MM.1S (cell line): ENCODE measurements at regions not wholly inside any gene's neighbourhood (a gene's known extent, or its start where the extent isn't known, plus 50 kb on each side); places are given as distances from the start of the nearest gene placed in this dataset.

Source experiments
- DNase-seq: peaks from one replicate; pipeline ENCODE4 v3.0.0-alpha.2; 2015
- H2AFZ ChIP-seq: fragments of 300-600 bp; sonication (generic); 2 replicates; pipeline ENCODE4 v1.6.0; 2016; ENCODE audit warnings: antibody characterized with exemption, low read length
- H3F3A ChIP-seq: fragments of 300-600 bp; sonication (generic); 2 replicates; pipeline ENCODE4 v1.6.1; 2016; ENCODE audit warnings: mild to moderate bottlenecking, antibody characterized with exemption, low read length, moderate library complexity, mixed read lengths; ENCODE audit not compliant: insufficient read depth
- H3K27ac ChIP-seq: fragments of 300-600 bp; sonication (generic); 2 replicates; pipeline ENCODE4 v1.5.1; 2016; ENCODE audit warnings: mild to moderate bottlenecking, low read length
- H3K27me3 ChIP-seq: fragments of 300-600 bp; sonication (generic); replicated peaks from 2 replicates; pipeline ENCODE4 v1.6.0; 2016; ENCODE audit warnings: low read length; ENCODE audit not compliant: insufficient read depth
- H3K36me3 ChIP-seq: fragments of 300-600 bp; sonication (generic); replicated peaks from 2 replicates; pipeline ENCODE4 v1.6.1; 2016; ENCODE audit warnings: mild to moderate bottlenecking, low read length, mixed read lengths; ENCODE audit not compliant: insufficient read depth
- H3K4me1 ChIP-seq: fragments of 300-600 bp; sonication (generic); 2 replicates; pipeline ENCODE4 v1.6.1; 2016; ENCODE audit warnings: low read length, mixed read lengths
- H3K4me2 ChIP-seq: fragments of 300-600 bp; sonication (generic); 2 replicates; pipeline ENCODE4 v1.6.0; 2016; ENCODE audit warnings: low read depth, low read length
- H3K4me3 ChIP-seq: fragments of 300-600 bp; sonication (generic); 2 replicates; pipeline ENCODE4 v1.5.1; 2016; ENCODE audit warnings: low read length, mixed read lengths
- H3K79me2 ChIP-seq: fragments of 300-600 bp; sonication (generic); 2 replicates; pipeline ENCODE4 v1.6.1; 2016; ENCODE audit warnings: mixed run types, low read length, mixed read lengths
- H3K9ac ChIP-seq: fragments of 300-600 bp; sonication (generic); 2 replicates; pipeline ENCODE4 v1.6.1; 2016; ENCODE audit warnings: low read length, mixed read lengths
- H3K9me2 ChIP-seq: fragments of 300-600 bp; sonication (generic); replicated peaks from 2 replicates; pipeline ENCODE4 v1.6.1; 2016; ENCODE audit warnings: mild to moderate bottlenecking, low read length, mixed read lengths; ENCODE audit not compliant: insufficient read depth
- H3K9me3 ChIP-seq: fragments of 300-600 bp; sonication (generic); replicated peaks from 2 replicates; pipeline ENCODE4 v1.6.1; 2016; ENCODE audit warnings: mild to moderate bottlenecking, low read length, mixed read lengths; ENCODE audit not compliant: insufficient read depth
- H4K20me1 ChIP-seq: fragments of 300-600 bp; sonication (generic); 2 replicates; pipeline ENCODE4 v1.6.1; 2016; ENCODE audit warnings: mild to moderate bottlenecking, low read length, moderate library complexity, mixed read lengths; ENCODE audit not compliant: insufficient read depth
- EZH2 ChIP-seq: fragments of 300-600 bp; sonication (generic); optimal IDR thresholded peaks from 2 replicates; pipeline ENCODE3; 2017; ENCODE audit warnings: low read depth, mild to moderate bottlenecking, antibody characterized with exemption, low read length, mixed read lengths
- EZH2phosphoT487 ChIP-seq: fragments of 300-600 bp; sonication (generic); IDR thresholded peaks from 2 replicates; pipeline ENCODE4 v1.6.1; 2018; ENCODE audit warnings: antibody characterized with exemption, low read length
- TF ChIP-seq, protein P1 (sequence below): fragments of 300-600 bp; sonication (generic); IDR thresholded peaks from 2 replicates; pipeline ENCODE4 v1.5.1; 2016; ENCODE audit warnings: antibody characterized with exemption, low read length, mixed read lengths

- H3K4me3 ChIP-seq, result no peak overlapping the region
- no peak overlapping the region for H3K27ac ChIP-seq
- H2AFZ ChIP-seq, result no peak overlapping the region
- DNase-seq, result no peak
- no peaks in the 10 kb centered on the region for H3K79me2 ChIP-seq
- H3K27me3 ChIP-seq, result no peaks in the 10 kb centered on the region
- no peaks in the 10 kb centered on the region for H4K20me1 ChIP-seq
- no peak overlapping the region for H3K9ac ChIP-seq
- TF ChIP-seq EZH2phosphoT487 (no peak), EZH2 (no peak)
- TF ChIP-seq, protein P1, sequence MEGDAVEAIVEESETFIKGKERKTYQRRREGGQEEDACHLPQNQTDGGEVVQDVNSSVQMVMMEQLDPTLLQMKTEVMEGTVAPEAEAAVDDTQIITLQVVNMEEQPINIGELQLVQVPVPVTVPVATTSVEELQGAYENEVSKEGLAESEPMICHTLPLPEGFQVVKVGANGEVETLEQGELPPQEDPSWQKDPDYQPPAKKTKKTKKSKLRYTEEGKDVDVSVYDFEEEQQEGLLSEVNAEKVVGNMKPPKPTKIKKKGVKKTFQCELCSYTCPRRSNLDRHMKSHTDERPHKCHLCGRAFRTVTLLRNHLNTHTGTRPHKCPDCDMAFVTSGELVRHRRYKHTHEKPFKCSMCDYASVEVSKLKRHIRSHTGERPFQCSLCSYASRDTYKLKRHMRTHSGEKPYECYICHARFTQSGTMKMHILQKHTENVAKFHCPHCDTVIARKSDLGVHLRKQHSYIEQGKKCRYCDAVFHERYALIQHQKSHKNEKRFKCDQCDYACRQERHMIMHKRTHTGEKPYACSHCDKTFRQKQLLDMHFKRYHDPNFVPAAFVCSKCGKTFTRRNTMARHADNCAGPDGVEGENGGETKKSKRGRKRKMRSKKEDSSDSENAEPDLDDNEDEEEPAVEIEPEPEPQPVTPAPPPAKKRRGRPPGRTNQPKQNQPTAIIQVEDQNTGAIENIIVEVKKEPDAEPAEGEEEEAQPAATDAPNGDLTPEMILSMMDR, result no peak
- no peaks in the 10 kb centered on the region for H3F3A ChIP-seq
- H3K36me3 ChIP-seq, result no peaks in the 10 kb centered on the region
- no peaks in the 10 kb centered on the region for H3K9me2 ChIP-seq
- no peaks in the 10 kb centered on the region for H3K4me1 ChIP-seq
- no peak overlapping the region for H3K4me2 ChIP-seq
- H3K9me3 ChIP-seq, result no peaks in the 10 kb centered on the region
Measured at GRCh38 chr21:30042443-30042842, 102.6 kb upstream of the GRIK1 start.

GRCh38 chr21:30033441-30033840 lies 93.6 kb upstream of the GRIK1 start:
- Histone ChIP-seq H3K9me2 (no peaks in the 10 kb centered on the region), H3K36me3 (no peaks in the 10 kb centered on the region), H2AFZ (no peak overlapping the region), H3K4me2 (no peak overlapping the region), H3K4me3 (no peak overlapping the region), H3K9ac (no peak overlapping the region), H3F3A (no peaks in the 10 kb centered on the region), H3K79me2 (no peaks in the 10 kb centered on the region), H3K27ac (no peak overlapping the region), H3K4me1 (no peaks in the 10 kb centered on the region), H3K9me3 (no peaks in the 10 kb centered on the region), H3K27me3 (no peaks in the 10 kb centered on the region), H4K20me1 (no peaks in the 10 kb centered on the region)
- TF ChIP-seq EZH2 (no peak), EZH2phosphoT487 (no peak)
- TF ChIP-seq, protein P1, result no peak
- DNase-seq, result no peak

DNA sequence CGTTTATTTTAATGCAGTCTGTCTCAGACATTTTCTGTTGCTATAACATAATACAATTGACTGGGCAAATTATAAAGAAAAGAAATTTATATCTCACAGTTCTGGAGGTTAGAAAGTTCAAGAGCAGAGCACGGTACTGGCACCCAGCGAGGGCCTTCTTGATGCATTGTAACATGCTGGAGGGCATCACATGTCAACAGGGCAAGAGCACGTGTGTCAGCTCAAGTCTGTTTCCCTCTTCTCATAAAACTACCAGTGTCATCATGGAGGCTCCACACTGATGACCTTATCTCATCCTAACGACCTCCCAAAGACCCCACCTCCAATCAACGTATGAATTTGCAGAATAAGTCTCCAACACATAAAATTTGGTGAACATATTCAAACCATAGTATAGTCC lies 90.6 kb upstream of the GRIK1 start:
- Histone ChIP-seq H3K9me3 (no peaks in the 10 kb centered on the region), H3K9me2 (no peaks in the 10 kb centered on the region), H3K36me3 (no peaks in the 10 kb centered on the region), H3F3A (no peaks in the 10 kb centered on the region), H2AFZ (no peak overlapping the region), H3K27me3 (no peaks in the 10 kb centered on the region), H4K20me1 (no peaks in the 10 kb centered on the region), H3K4me2 (no peak overlapping the region), H3K9ac (no peak overlapping the region), H3K4me3 (no peak overlapping the region), H3K79me2 (no peaks in the 10 kb centered on the region), H3K27ac (no peak overlapping the region), H3K4me1 (no peaks in the 10 kb centered on the region)
- no peak for DNase-seq
- TF ChIP-seq, protein P1, result no peak
- TF ChIP-seq EZH2, result no peak
- TF ChIP-seq EZH2phosphoT487, result no peak

DNA sequence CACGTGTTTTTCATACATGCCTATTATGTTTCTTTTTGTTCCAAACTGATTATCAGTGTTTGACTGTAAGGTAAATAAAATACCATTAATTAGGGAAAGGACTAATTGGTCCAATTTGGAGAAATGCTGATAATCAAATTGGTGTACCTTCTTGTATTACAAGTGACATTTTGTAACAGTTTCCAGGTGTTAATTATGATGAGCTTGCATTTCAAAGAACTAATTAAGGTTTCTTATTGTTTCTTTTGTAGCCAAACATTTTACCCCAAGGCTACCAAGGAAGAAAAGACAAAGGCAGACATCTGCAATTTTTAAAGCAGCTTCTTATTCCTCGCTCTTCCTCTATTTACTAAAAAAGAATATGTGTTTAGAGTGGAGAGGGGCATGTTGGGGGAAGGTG lies 88.7 kb upstream of the GRIK1 start:
- TF ChIP-seq EZH2 (no peak), EZH2phosphoT487 (no peak)
- TF ChIP-seq, protein P1, result no peak
- Histone ChIP-seq H2AFZ (no peak overlapping the region), H4K20me1 (no peaks in the 10 kb centered on the region), H3F3A (no peaks in the 10 kb centered on the region), H3K79me2 (no peaks in the 10 kb centered on the region), H3K36me3 (no peaks in the 10 kb centered on the region), H3K4me3 (no peak overlapping the region), H3K27me3 (no peaks in the 10 kb centered on the region), H3K9me2 (no peaks in the 10 kb centered on the region), H3K9ac (no peak overlapping the region), H3K4me2 (no peak overlapping the region), H3K9me3 (no peaks in the 10 kb centered on the region), H3K4me1 (no peaks in the 10 kb centered on the region), H3K27ac (no peak overlapping the region)
- DNase-seq, result no peak
